OCI-LY1 (cell line): ENCODE measurements at regions not wholly inside any gene's neighbourhood (a gene's known extent, or its start where the extent isn't known, plus 50 kb on each side); places are given as distances from the start of the nearest gene placed in this dataset.

Experiments used
- H2AFZ ChIP-seq: fragments of 200-600 bp; sonication (generic), shearing (Covaris generic); 2 replicates; pipeline ENCODE4 v1.6.0; 2014; ENCODE audit warnings: antibody characterized with exemption, mild to moderate bottlenecking, low read length
- H3F3A ChIP-seq: fragments of 200-600 bp; sonication (generic), shearing (Covaris generic); 2 replicates; pipeline ENCODE4 v1.6.0; 2014; ENCODE audit warnings: mild to moderate bottlenecking, antibody characterized with exemption, low read length, moderate library complexity; ENCODE audit not compliant: insufficient read depth
- H3K27ac ChIP-seq: fragments of 200-600 bp; sonication (generic); 2 replicates; pipeline ENCODE4 v1.5.1; 2014; ENCODE audit warnings: low read length, mixed run types, mild to moderate bottlenecking, low read depth; ENCODE audit not compliant: poor library complexity, severe bottlenecking
- H3K27me3 ChIP-seq: fragments of 200-600 bp; sonication (generic); 2 replicates; pipeline ENCODE4 v1.6.0; 2014; ENCODE audit warnings: antibody characterized with exemption, mild to moderate bottlenecking, low read length, moderate library complexity; ENCODE audit not compliant: insufficient read depth
- H3K36me3 ChIP-seq: fragments of 200-600 bp; sonication (generic); 2 replicates; pipeline ENCODE4 v1.6.1; 2014; ENCODE audit warnings: mild to moderate bottlenecking, antibody characterized with exemption, low read length, moderate library complexity, mixed read lengths; ENCODE audit not compliant: insufficient read depth
- H3K4me1 ChIP-seq: fragments of 200-600 bp; sonication (generic); 2 replicates; pipeline ENCODE4 v1.5.1; 2014; ENCODE audit warnings: mild to moderate bottlenecking, low read length, moderate library complexity; ENCODE audit not compliant: insufficient read depth, severe bottlenecking
- H3K4me2 ChIP-seq: fragments of 200-600 bp; sonication (generic), shearing (Covaris generic); 2 replicates; pipeline ENCODE4 v1.6.1; 2014; ENCODE audit warnings: low read length
- H3K4me3 ChIP-seq: fragments of 200-600 bp; sonication (generic); 2 replicates; pipeline ENCODE4 v1.5.1; 2014; ENCODE audit warnings: low read length, low read depth, mild to moderate bottlenecking, mixed read lengths; ENCODE audit not compliant: poor library complexity, severe bottlenecking
- H3K79me2 ChIP-seq: fragments of 200-600 bp; shearing (Covaris generic); 2 replicates; pipeline ENCODE4 v1.6.1; 2016; ENCODE audit warnings: mixed run types, low read length, mixed read lengths; ENCODE audit not compliant: insufficient read depth
- H3K9ac ChIP-seq: fragments of 200-600 bp; sonication (generic), shearing (Covaris generic); 2 replicates; pipeline ENCODE4 v1.6.1; 2014; ENCODE audit warnings: mild to moderate bottlenecking, low read length, mixed read lengths
- H3K9me2 ChIP-seq: fragments of 200-600 bp; sonication (generic), shearing (Covaris generic); 2 replicates; pipeline ENCODE4 v1.6.1; 2014; ENCODE audit warnings: low read depth, mild to moderate bottlenecking, low read length, mixed read lengths
- H3K9me3 ChIP-seq: fragments of 200-600 bp; shearing (Covaris generic); 2 replicates; pipeline ENCODE4 v1.6.1; 2014; ENCODE audit warnings: low read length, mixed read lengths
- H4K20me1 ChIP-seq: fragments of 200-600 bp; sonication (generic), shearing (Covaris generic); 2 replicates; pipeline ENCODE4 v1.6.0; 2016; ENCODE audit warnings: mild to moderate bottlenecking, low read length; ENCODE audit not compliant: insufficient read depth
- CTCF ChIP-seq: fragments of 200-600 bp; sonication (generic), shearing (Covaris generic); IDR thresholded peaks from 2 replicates; pipeline ENCODE4 v1.5.1; 2017; ENCODE audit warnings: mild to moderate bottlenecking, antibody characterized with exemption, low read length, moderate library complexity, mixed read lengths
- EZH2 ChIP-seq: fragments of 200-600 bp; sonication (generic), shearing (Covaris generic); IDR thresholded peaks from 2 replicates; pipeline ENCODE4 v1.8.0; 2017; ENCODE audit warnings: borderline replicate concordance, mixed run types, mild to moderate bottlenecking, antibody characterized with exemption, low read length, moderate library complexity, mixed read lengths

GRCh38 chr9:124149992-124150391 lies 107.8 kb upstream of the NEK6 start:
- Histone ChIP-seq H3K9me2 (no peaks in the 10 kb centered on the region), H3K36me3 (no peaks in the 10 kb centered on the region), H3K27ac (no peak overlapping the region), H3K9ac (no peak overlapping the region), H3F3A (no peaks in the 10 kb centered on the region), H3K79me2 (no peaks in the 10 kb centered on the region), H3K4me1 (no peaks in the 10 kb centered on the region), H3K4me3 (no peak overlapping the region), H3K27me3 (no peaks in the 10 kb centered on the region), H3K9me3 (no peaks in the 10 kb centered on the region), H4K20me1 (no peaks in the 10 kb centered on the region), H2AFZ (no peak overlapping the region), H3K4me2 (no peak overlapping the region)
- TF ChIP-seq CTCF = no peak
- no peak for TF ChIP-seq EZH2

GRCh38 chr9:124163760-124164255 lies 93.9 kb upstream of the NEK6 start:
- no peak for TF ChIP-seq CTCF
- TF ChIP-seq EZH2 = no peak
- Histone ChIP-seq H4K20me1 (no peaks in the 10 kb centered on the region), H3K4me3 (no peak overlapping the region), H3K9me3 (no peaks in the 10 kb centered on the region), H3K79me2 (no peaks in the 10 kb centered on the region), H3K9ac (no peak overlapping the region), H3K4me2 (no peak overlapping the region), H3K27me3 (no peaks in the 10 kb centered on the region), H3K4me1 (no peaks in the 10 kb centered on the region), H3K9me2 (no peaks in the 10 kb centered on the region), H3K27ac (no peak overlapping the region), H3F3A (no peaks in the 10 kb centered on the region), H2AFZ (no peak overlapping the region), H3K36me3 (no peaks in the 10 kb centered on the region)

GRCh38 chr9:124164811-124165210 lies 92.9 kb upstream of the NEK6 start:
- Histone ChIP-seq H3K36me3 (no peaks in the 10 kb centered on the region), H3K9me2 (no peaks in the 10 kb centered on the region), H3K4me1 (no peaks in the 10 kb centered on the region), H4K20me1 (no peaks in the 10 kb centered on the region), H3F3A (no peaks in the 10 kb centered on the region), H3K27ac (no peak overlapping the region), H3K4me3 (no peak overlapping the region), H3K4me2 (no peak overlapping the region), H3K9me3 (no peaks in the 10 kb centered on the region), H3K27me3 (no peaks in the 10 kb centered on the region), H3K9ac (no peak overlapping the region), H3K79me2 (no peaks in the 10 kb centered on the region), H2AFZ (no peak overlapping the region)
- TF ChIP-seq CTCF (no peak), EZH2 (no peak)
